ELF-1 (cell line): ENCODE measurements at regions not wholly inside any gene's neighbourhood (a gene's known extent, or its start where the extent isn't known, plus 50 kb on each side); places are given as distances from the start of the nearest gene placed in this dataset.
A peak's percentile ranks its signal among the peaks of the same experiment; 100 is the strongest.
"Not testable (repeated sequence)": the region's sequence is repeated elsewhere in the genome, so short reads cannot be mapped to it uniquely, and the experiment has no call there.

Experiments used
- DNase-seq: peaks from one replicate; pipeline ENCODE4 v3.0.0-alpha.2; 2016; ENCODE audit warnings: low read depth, low spot score

- DNase-seq: no peak
These were observed 969.1 kb upstream of the NOVA1 start for GRCh38 chr14:27566843-27567382.

- DNase-seq: no peak
These were observed 975.2 kb upstream of the NOVA1 start for GRCh38 chr14:27573018-27573417.

GRCh38 chr14:27587103-27587502 lies 989.3 kb upstream of the NOVA1 start:
- no peak for DNase-seq

- DNase-seq: peak; percentile 54
These were observed 1007.4 kb upstream of the NOVA1 start for GRCh38 chr14:27605282-27605681.

GRCh38 chr14:27608377-27608776 lies 1010.5 kb upstream of the NOVA1 start:
- no peak for DNase-seq

GRCh38 chr14:27612121-27612520 lies 1014.3 kb upstream of the NOVA1 start:
- no peak for DNase-seq

GRCh38 chr14:27613102-27613501 lies 1015.3 kb upstream of the NOVA1 start:
- no peak for DNase-seq

- DNase-seq: no peak
These were observed 1025.9 kb upstream of the NOVA1 start for GRCh38 chr14:27623782-27624181.

GRCh38 chr14:27634056-27634970 lies 1036.5 kb upstream of the NOVA1 start:
- DNase-seq: no peak

- DNase-seq: not testable (repeated sequence)
These were observed 1042.9 kb upstream of the NOVA1 start for GRCh38 chr14:27640688-27641087.

- no peak for DNase-seq
These were observed 1044.5 kb upstream of the NOVA1 start for GRCh38 chr14:27642251-27642866.

- no peak for DNase-seq
These were observed 1062.8 kb upstream of the NOVA1 start for GRCh38 chr14:27660683-27661082.

GRCh38 chr14:27668531-27668930 lies 1070.7 kb upstream of the NOVA1 start:
- peak; percentile 26 for DNase-seq

GRCh38 chr14:27672047-27672446 lies 1074.2 kb upstream of the NOVA1 start:
- peak; percentile 7 for DNase-seq

- peak; percentile 77 for DNase-seq
These were observed 1075.2 kb upstream of the NOVA1 start for GRCh38 chr14:27672811-27673737.

- DNase-seq: no peak
These were observed 1080.5 kb upstream of the FOXG1 start for GRCh38 chr14:27686137-27686536.

GRCh38 chr14:27688841-27689444 lies 1077.6 kb upstream of the FOXG1 start:
- DNase-seq: no peak

GRCh38 chr14:27712364-27712763 lies 1054.2 kb upstream of the FOXG1 start:
- no peak for DNase-seq

GRCh38 chr14:27715561-27715960 lies 1051.0 kb upstream of the FOXG1 start:
- DNase-seq: no peak

- no peak for DNase-seq
These were observed 1044.8 kb upstream of the FOXG1 start for GRCh38 chr14:27721760-27722159.

GRCh38 chr14:27725482-27725881 lies 1041.1 kb upstream of the FOXG1 start:
- DNase-seq: no peak
